ENCODE measurements at regions not wholly inside any gene's neighbourhood (a gene's known extent, or its start where the extent isn't known, plus 50 kb on each side); places are given as distances from the start of the nearest gene placed in this dataset.

DNA sequence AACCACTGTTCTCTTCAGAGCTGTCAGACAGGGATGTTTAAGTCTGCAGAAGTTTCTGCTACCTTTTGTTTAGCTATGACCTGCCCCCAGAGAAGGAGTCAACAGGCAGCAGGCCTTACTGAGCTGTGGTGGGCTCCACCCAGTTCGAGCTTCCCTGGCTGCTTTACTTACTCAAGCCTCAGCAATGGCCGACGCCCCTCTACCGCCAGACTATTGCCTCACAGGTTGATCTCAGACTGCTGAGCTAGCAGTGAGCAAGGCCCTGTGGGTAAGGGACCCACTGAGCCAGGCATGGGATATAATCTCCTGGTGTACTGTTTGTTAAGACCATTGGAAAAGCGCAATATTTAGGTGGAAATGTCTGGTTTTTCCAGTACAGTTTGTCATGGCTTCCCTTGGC is 229.6 kb downstream of the TMEM167A start:
- ATAC-seq (no peak), DNase-seq (no peak)
- Histone ChIP-seq H3K27ac (no peak overlapping the region), H3K36me3 (no peaks in the 10 kb centered on the region), H3K4me3 (no peak overlapping the region), H3K27me3 (no peaks in the 10 kb centered on the region), H3K4me1 (no peaks in the 10 kb centered on the region), H3K9me3 (no peaks in the 10 kb centered on the region)
- TF ChIP-seq POLR2A (IDR thresholded peaks at IDR 0.05): no peak
- TF ChIP-seq, protein P1, sequence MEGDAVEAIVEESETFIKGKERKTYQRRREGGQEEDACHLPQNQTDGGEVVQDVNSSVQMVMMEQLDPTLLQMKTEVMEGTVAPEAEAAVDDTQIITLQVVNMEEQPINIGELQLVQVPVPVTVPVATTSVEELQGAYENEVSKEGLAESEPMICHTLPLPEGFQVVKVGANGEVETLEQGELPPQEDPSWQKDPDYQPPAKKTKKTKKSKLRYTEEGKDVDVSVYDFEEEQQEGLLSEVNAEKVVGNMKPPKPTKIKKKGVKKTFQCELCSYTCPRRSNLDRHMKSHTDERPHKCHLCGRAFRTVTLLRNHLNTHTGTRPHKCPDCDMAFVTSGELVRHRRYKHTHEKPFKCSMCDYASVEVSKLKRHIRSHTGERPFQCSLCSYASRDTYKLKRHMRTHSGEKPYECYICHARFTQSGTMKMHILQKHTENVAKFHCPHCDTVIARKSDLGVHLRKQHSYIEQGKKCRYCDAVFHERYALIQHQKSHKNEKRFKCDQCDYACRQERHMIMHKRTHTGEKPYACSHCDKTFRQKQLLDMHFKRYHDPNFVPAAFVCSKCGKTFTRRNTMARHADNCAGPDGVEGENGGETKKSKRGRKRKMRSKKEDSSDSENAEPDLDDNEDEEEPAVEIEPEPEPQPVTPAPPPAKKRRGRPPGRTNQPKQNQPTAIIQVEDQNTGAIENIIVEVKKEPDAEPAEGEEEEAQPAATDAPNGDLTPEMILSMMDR (IDR thresholded peaks at IDR 0.05): no peak
- 91 to 96% (median 93%) methylated on average over 5 of the region's 5 CpGs for WGBS, 4 donors
- intact Hi-C loops (cut with DNase I): no loop called here

DNA sequence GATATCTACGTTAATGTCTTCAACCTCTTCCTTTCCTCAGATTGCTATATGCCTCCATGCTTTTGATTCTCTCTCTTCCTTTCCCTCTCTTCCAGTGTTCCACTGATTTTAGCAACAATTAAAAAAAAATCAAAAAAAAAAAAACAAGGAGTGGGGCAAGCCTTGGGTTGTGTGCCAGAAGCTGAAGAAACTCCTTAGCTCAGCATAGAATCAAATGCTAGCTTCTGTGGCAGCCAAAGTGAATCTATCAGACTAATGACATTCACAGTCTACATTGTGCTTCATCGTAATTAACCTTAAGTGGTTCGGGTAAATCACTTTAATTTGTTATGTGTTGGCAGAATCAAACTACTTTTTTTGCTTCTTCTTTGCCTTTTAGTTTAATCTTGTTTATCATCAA is 237.3 kb downstream of the TMEM167A start:
- Histone ChIP-seq H3K36me3 (no peaks in the 10 kb centered on the region), H3K27me3 (no peaks in the 10 kb centered on the region), H3K27ac (no peak overlapping the region), H3K4me1 (no peaks in the 10 kb centered on the region), H3K4me3 (no peak overlapping the region), H3K9me3 (peaks cover 0 to 11% (median 0%) of the 10 kb centered on the region in 12 donors)
- no peak for ATAC-seq
- DNase-seq: no peak
- 89 to 94% (median 92%) methylated on average over 3 of the region's 3 CpGs for WGBS, 4 donors
- intact Hi-C loops (cut with DNase I): no loop called here
- TF ChIP-seq, protein P1 (IDR thresholded peaks at IDR 0.05): no peak
- TF ChIP-seq POLR2A (IDR thresholded peaks at IDR 0.05): no peak

DNA sequence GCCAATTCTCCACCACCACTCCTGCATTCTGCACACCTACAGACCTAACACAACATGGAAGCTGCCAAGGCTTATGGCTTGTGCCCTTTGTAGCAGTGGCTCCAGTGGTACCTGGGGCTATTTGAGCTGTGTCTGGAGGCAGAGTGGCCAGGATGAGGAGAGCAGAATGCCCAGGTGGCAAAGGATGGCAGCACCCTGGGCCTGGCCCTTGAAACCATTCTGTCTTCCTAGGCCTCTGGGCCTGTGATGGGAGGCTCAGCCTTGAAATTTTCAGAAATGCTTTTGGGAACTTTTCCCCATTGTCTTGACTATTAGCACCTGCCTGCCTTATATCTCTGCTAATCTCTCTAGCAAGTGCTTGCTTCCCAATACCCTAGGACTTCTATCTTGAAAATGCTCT is 241.7 kb downstream of the TMEM167A start:
- no peak overlapping the region for H3K4me3 ChIP-seq
- TF ChIP-seq POLR2A (IDR thresholded peaks at IDR 0.05): no peak
- TF ChIP-seq, protein P1 (IDR thresholded peaks at IDR 0.05): no peak
- intact Hi-C loops (cut with DNase I): no loop called here
- no peaks in the 10 kb centered on the region for H3K4me1 ChIP-seq
- no peak for DNase-seq
- ATAC-seq: no peak
- no peaks in the 10 kb centered on the region for H3K36me3 ChIP-seq
- no peaks in the 10 kb centered on the region for H3K27me3 ChIP-seq
- no peak overlapping the region for H3K27ac ChIP-seq
- peaks cover 0 to 11% (median 0%) of the 10 kb centered on the region in 12 donors for H3K9me3 ChIP-seq

DNA sequence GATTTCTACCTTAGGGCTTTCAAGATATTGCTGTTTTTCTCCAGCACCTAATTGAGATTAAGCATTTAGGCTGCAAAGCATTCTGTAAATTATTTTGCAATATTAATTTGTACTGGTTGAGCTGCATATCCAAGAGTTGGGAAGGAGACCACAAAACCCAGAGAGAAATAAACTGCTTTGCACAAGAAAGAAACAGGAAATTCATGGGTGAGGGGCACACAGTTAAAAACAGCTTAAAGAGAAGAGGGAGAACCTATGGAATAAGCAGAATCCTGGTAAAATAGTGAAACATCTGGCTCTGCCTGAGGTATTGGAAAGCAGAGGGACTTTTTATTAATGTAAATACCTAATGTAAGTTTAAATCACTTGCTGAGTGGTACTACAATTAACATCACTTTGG is 243.0 kb downstream of the TMEM167A start:
- Histone ChIP-seq H3K4me1 (no peaks in the 10 kb centered on the region), H3K27me3 (no peaks in the 10 kb centered on the region), H3K36me3 (no peaks in the 10 kb centered on the region), H3K4me3 (no peak overlapping the region), H3K9me3 (peaks cover 0 to 11% (median 0%) of the 10 kb centered on the region in 12 donors), H3K27ac (no peak overlapping the region)
- ATAC-seq: no peak
- no peak for DNase-seq
- TF ChIP-seq, protein P1 (IDR thresholded peaks at IDR 0.05): no peak
- TF ChIP-seq POLR2A (IDR thresholded peaks at IDR 0.05): no peak
- intact Hi-C loops (cut with DNase I): no loop called here
